Common myeloid progenitor, CD34-positive (primary cell): ENCODE measurements at regions not wholly inside any gene's neighbourhood (a gene's known extent, or its start where the extent isn't known, plus 50 kb on each side); places are given as distances from the start of the nearest gene placed in this dataset.

Experiments used
- CTCF ChIA-PET: fragments of 350-600 bp; sonication (Branson Sonifier 250); formaldehyde crosslinking; loops from one replicate; lab custom pipeline; 2021; ENCODE audit warnings: antibody characterized with exemption; lab: Charles Lee
- POLR2A ChIA-PET: fragments of 350-600 bp; sonication (Branson Sonifier 250); formaldehyde crosslinking; loops from one replicate; lab custom pipeline; 2021; ENCODE audit warnings: antibody characterized with exemption; lab: Charles Lee
- DNase-seq, 3 donors: peaks; one replicate each; pipeline versions ENCODE4 v3.0.0 to v3.0.0-alpha.2; 2013
- H3K27ac ChIP-seq, 2 experiments: 1 replicate in 1 of 2; 2 replicates in 1 of 2; pipeline ENCODE4 v1.7.0; 2013; ENCODE audit warnings: inconsistent platforms in 2 of 2, low read length in 2 of 2, mild to moderate bottlenecking in 2 of 2, low read depth in 1 of 2, moderate library complexity in 1 of 2; ENCODE audit not compliant: severe bottlenecking in 2 of 2, insufficient read depth in 1 of 2, poor library complexity in 1 of 2
- H3K27me3 ChIP-seq, 5 experiments: replicated peaks in 2 of 5; 1 replicate in 3 of 5; 2 replicates in 2 of 5; pipeline versions ENCODE4 v1.6.1 to v1.7.0; 2013; ENCODE audit warnings: low read length in 4 of 5, mild to moderate bottlenecking in 2 of 5, moderate library complexity in 2 of 5, inconsistent platforms in 1 of 5; ENCODE audit not compliant: insufficient read depth in 5 of 5, control insufficient read depth in 4 of 5
- H3K36me3 ChIP-seq, 4 experiments: 1 replicate in 2 of 4; 2 replicates in 2 of 4; pipeline versions ENCODE4 v1.6.1 to v1.7.0; 2013; ENCODE audit warnings: low read length in 3 of 4, control low read depth in 1 of 4, mild to moderate bottlenecking in 1 of 4; ENCODE audit not compliant: control insufficient read depth in 4 of 4, insufficient read depth in 4 of 4
- H3K4me1 ChIP-seq, 4 experiments: 1 replicate in 3 of 4; 2 replicates in 1 of 4; pipeline versions ENCODE4 v1.6.1 to v1.7.1; 2013; ENCODE audit warnings: low read length in 3 of 4, mild to moderate bottlenecking in 3 of 4, control low read depth in 1 of 4, inconsistent platforms in 1 of 4, moderate library complexity in 1 of 4; ENCODE audit not compliant: control insufficient read depth in 4 of 4, insufficient read depth in 4 of 4; ENCODE audit errors: control extremely low read depth in 1 of 4
- H3K4me3 ChIP-seq, 7 experiments: 1 replicate in 4 of 7; 2 replicates in 3 of 7; pipeline versions ENCODE4 v1.5.1 to v1.7.0; 2013; ENCODE audit warnings: mild to moderate bottlenecking in 7 of 7, low read length in 6 of 7, moderate library complexity in 6 of 7, inconsistent platforms in 2 of 7, low read depth in 2 of 7, control low read depth in 1 of 7; ENCODE audit not compliant: insufficient read depth in 4 of 7, control insufficient read depth in 1 of 7; ENCODE audit errors: extremely low read depth in 1 of 7
- H3K9me3 ChIP-seq, 5 experiments: 1 replicate in 4 of 5; 2 replicates in 1 of 5; pipeline versions ENCODE4 v1.6.1 to v1.7.1; 2013; ENCODE audit warnings: low read length in 4 of 5, mild to moderate bottlenecking in 2 of 5, inconsistent platforms in 1 of 5, low read depth in 1 of 5, moderate library complexity in 1 of 5; ENCODE audit not compliant: control insufficient read depth in 4 of 5, insufficient read depth in 2 of 5; ENCODE audit errors: control extremely low read depth in 1 of 5
- WGBS: methylation state at CpG from one replicate; pipeline ENCODE4 v1.1.5; 2013; ENCODE audit not compliant: insufficient coverage; 5-methylcytosine and 5-hydroxymethylcytosine counted together

- H3K36me3 ChIP-seq = no peaks in the 10 kb centered on the region
- H3K27me3 ChIP-seq = no peaks in the 10 kb centered on the region
- DNase-seq = peak; percentile 45 to 61 (median 47)
- no peak overlapping the region for H3K4me3 ChIP-seq
- no peak overlapping the region for H3K27ac ChIP-seq
- H3K4me1 ChIP-seq = peaks cover 0 to 5% (median 0%) of the 10 kb centered on the region in 4 experiments
- peaks cover 0 to 6% (median 0%) of the 10 kb centered on the region in 5 experiments for H3K9me3 ChIP-seq
- WGBS = 11% methylated on average over 2 of the region's 4 CpGs
- ChIA-PET POLR2A (no interaction called here), CTCF (interaction anchor here (0.6 to 2.1 kb wide), 13 partner anchors 17 to 963 kb away, joined by 3 to 13 read pairs (median 3); no protein-coding TSS in a partner anchor)
These were observed 185.7 kb upstream of the GRIN2B start for GRCh38 chr12:14167005-14167628.

- H3K4me3 ChIP-seq = no peak overlapping the region
- H3K9me3 ChIP-seq = peaks cover 0 to 6% (median 0%) of the 10 kb centered on the region in 5 experiments
- CTCF ChIA-PET = interaction anchor here (2.1 kb wide), 1 partner anchor 305 kb away, joined by 8 read pairs; no protein-coding TSS in a partner anchor
- no peaks in the 10 kb centered on the region for H3K36me3 ChIP-seq
- POLR2A ChIA-PET = no interaction called here
- peaks cover 0 to 5% (median 0%) of the 10 kb centered on the region in 4 experiments for H3K4me1 ChIP-seq
- H3K27ac ChIP-seq = no peak overlapping the region
- H3K27me3 ChIP-seq = no peaks in the 10 kb centered on the region
- WGBS = 0% methylated on average over 2 of the region's 3 CpGs
- DNase-seq = peak; percentile 48 to 92 (median 86)
These were observed 187.9 kb upstream of the GRIN2B start for GRCh38 chr12:14169281-14169680.

GRCh38 chr12:14171106-14171505 lies 189.7 kb upstream of the GRIN2B start:
- Histone ChIP-seq H3K4me3 (no peak overlapping the region), H3K9me3 (peaks cover 0 to 6% (median 0%) of the 10 kb centered on the region in 5 experiments), H3K4me1 (peaks cover 0 to 5% (median 0%) of the 10 kb centered on the region in 4 experiments), H3K36me3 (no peaks in the 10 kb centered on the region), H3K27ac (no peak overlapping the region), H3K27me3 (no peaks in the 10 kb centered on the region)
- WGBS = 86% methylated on average over 1 of the region's 3 CpGs
- DNase-seq = no peak
- CTCF ChIA-PET = interaction anchor here (0.7 to 1.2 kb wide), 2 partner anchors 17 to 245 kb away, joined by 3 read pairs; no protein-coding TSS in a partner anchor
- POLR2A ChIA-PET = interaction anchor here (0.7 kb wide), 1 partner anchor 1323 kb away, joined by 3 read pairs; no protein-coding TSS in a partner anchor

- no peaks in the 10 kb centered on the region for H3K9me3 ChIP-seq
These were observed 190.3 kb upstream of the ATF7IP start for GRCh38 chr12:14175206-14175605.

GRCh38 chr12:14185427-14186192 lies 179.9 kb upstream of the ATF7IP start:
- Histone ChIP-seq H3K4me1 (no peaks in the 10 kb centered on the region), H3K27me3 (peaks cover 0 to 2% (median 0%) of the 10 kb centered on the region in 5 experiments), H3K4me3 (no peak overlapping the region), H3K27ac (no peak overlapping the region), H3K9me3 (no peaks in the 10 kb centered on the region), H3K36me3 (no peaks in the 10 kb centered on the region)
- ChIA-PET POLR2A (no interaction called here), CTCF (interaction anchor here (0.8 to 3.0 kb wide), 13 partner anchors 10 to 478 kb away, joined by 3 to 15 read pairs (median 3); no protein-coding TSS in a partner anchor)
- 53% methylated on average over 8 of the region's 8 CpGs for WGBS
- DNase-seq = peak; percentile 34 to 59 (median 47)

More at GRCh38 chr12:14175206-14175605, 190.3 kb upstream of the ATF7IP start:
- POLR2A ChIA-PET = no interaction called here
- Histone ChIP-seq H3K4me1 (no peaks in the 10 kb centered on the region), H3K36me3 (no peaks in the 10 kb centered on the region), H3K27ac (no peak overlapping the region), H3K27me3 (no peaks in the 10 kb centered on the region), H3K4me3 (no peak overlapping the region)
- WGBS = 100% methylated on average over 1 of the region's 2 CpGs
- CTCF ChIA-PET = interaction anchor here (1.3 to 1.9 kb wide), 3 partner anchors 10 to 63 kb away, joined by 3 to 8 read pairs (median 4); no protein-coding TSS in a partner anchor
- no peak for DNase-seq

- H3K4me3 ChIP-seq = no peak overlapping the region
- H3K9me3 ChIP-seq = no peaks in the 10 kb centered on the region
- H3K27ac ChIP-seq = no peak overlapping the region
- POLR2A ChIA-PET = no interaction called here
- 38% methylated on average over 1 of the region's 2 CpGs for WGBS
- no peak for DNase-seq
- CTCF ChIA-PET = interaction anchor here (0.8 to 3.0 kb wide), 12 partner anchors 10 to 478 kb away, joined by 3 to 15 read pairs (median 4); no protein-coding TSS in a partner anchor
- H3K36me3 ChIP-seq = no peaks in the 10 kb centered on the region
- H3K27me3 ChIP-seq = peaks cover 0 to 2% (median 0%) of the 10 kb centered on the region in 5 experiments
- H3K4me1 ChIP-seq = no peaks in the 10 kb centered on the region
These were observed 179.3 kb upstream of the ATF7IP start for GRCh38 chr12:14186193-14186502.
